ENCODE measurements at regions not wholly inside any gene's neighbourhood (a gene's known extent, or its start where the extent isn't known, plus 50 kb on each side); places are given as distances from the start of the nearest gene placed in this dataset.

DNA sequence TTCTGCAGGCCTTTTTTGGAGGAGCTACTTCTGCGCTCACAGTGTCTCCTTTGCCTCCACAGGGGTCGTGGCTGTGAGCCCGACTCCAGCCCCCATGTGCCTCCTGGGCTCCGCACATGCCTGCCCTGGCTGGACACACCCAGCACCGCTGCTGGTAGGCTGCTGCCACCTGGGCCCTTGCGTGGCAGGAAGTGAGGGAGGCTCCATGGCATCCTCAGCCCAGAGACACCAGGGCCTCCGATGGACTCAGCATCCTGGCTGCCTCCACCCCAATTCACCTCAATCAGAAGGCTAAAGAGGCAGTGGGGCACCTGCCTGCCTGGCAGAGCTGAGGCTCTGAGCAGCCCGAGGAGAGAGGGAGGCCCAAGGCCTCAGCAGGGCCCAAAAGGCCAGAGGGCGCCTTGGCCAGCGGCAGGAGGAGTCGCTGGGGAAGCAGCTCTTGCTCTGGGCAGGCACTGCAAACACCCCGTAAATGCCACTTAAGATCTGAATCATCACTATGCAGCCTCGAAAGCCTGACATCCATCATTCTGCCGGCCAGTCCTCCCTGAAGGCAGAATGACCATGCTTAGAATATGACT lies 68.3 kb upstream of the OTOS start:
- in situ Hi-C loops (cut with MboI; ENCODE audit: low sequenced_read_pairs), result no loop called here
- no peak for DNase-seq
- Histone ChIP-seq H3K9ac (ENCODE audit: low read depth, low read length) (no peak overlapping the region), H2AFZ (replicated peaks; ENCODE audit: low read length, poor library complexity) (no peak overlapping the region), H2BK20ac (ENCODE audit: low read depth, low read length) (no peak overlapping the region), H3K9me1 (ENCODE audit: insufficient read depth, low read length) (no peaks in the 10 kb centered on the region), H3K27ac (ENCODE audit: insufficient read depth, low read length) (no peak overlapping the region), H2AK9ac (replicated peaks; ENCODE audit: low read depth, low read length, poor library complexity) (no peak overlapping the region), H4K5ac (ENCODE audit: low read depth, low read length) (no peak overlapping the region), H3K4me1 (ENCODE audit: control insufficient read depth, insufficient read depth, low read length) (peaks cover 6% of the 10 kb centered on the region), H4K8ac (ENCODE audit: low read depth in 2 of 2, low read length in 2 of 2) (no peak overlapping the region), H3K18ac (ENCODE audit: low read depth, low read length) (no peak overlapping the region), H3K4me3 (ENCODE audit: insufficient read depth, low read depth, low read length) (no peak overlapping the region), H3K9me3 (ENCODE audit: control insufficient read depth, insufficient read depth, low read length) (peaks cover 2% of the 10 kb centered on the region; the same call in 1 of the 2 replicates), H3K4ac (ENCODE audit: low read depth, low read length) (no peak overlapping the region), H3K79me1 (ENCODE audit: low read depth in 1 of 2, low read length in 2 of 2) (no peaks in the 10 kb centered on the region), H4K91ac (ENCODE audit: insufficient read depth, low read depth, low read length) (no peak overlapping the region), H4K20me1 (ENCODE audit: insufficient read depth, low read length) (no peaks in the 10 kb centered on the region), H3K56ac (ENCODE audit: extremely low read depth, insufficient read depth, low read length) (no peak overlapping the region), H3K36me3 (ENCODE audit: control insufficient read depth, insufficient read depth, low read length) (no peaks in the 10 kb centered on the region), H2BK15ac (ENCODE audit: low read depth, low read length) (no peak overlapping the region), H2BK120ac (ENCODE audit: low read depth, low read length) (no peak overlapping the region), H3K4me2 (ENCODE audit: low read depth, low read length) (no peak overlapping the region), H3K23ac (ENCODE audit: low read depth, low read length) (no peak overlapping the region), H3K27me3 (ENCODE audit: control insufficient read depth, insufficient read depth, low read length) (peaks cover 16% of the 10 kb centered on the region; the same call in 1 of the 2 replicates), H2AK5ac (ENCODE audit: low read depth, low read length) (no peak overlapping the region), H2BK5ac (ENCODE audit: low read depth, low read length, poor library complexity, severe bottlenecking) (no peak overlapping the region), H3K14ac (replicated peaks; ENCODE audit: low read depth, low read length) (no peak overlapping the region)
- ChIA-PET POLR2A (ENCODE audit: unreplicated experiment) (no interaction called here), CTCF (no interaction called here)
- TF ChIP-seq RCOR1 (IDR thresholded peaks at IDR 0.05; ENCODE audit: insufficient replicate concordance, low read length) (no peak), CEBPB (IDR thresholded peaks at IDR 0.05; ENCODE audit: low read depth, low read length) (no peak), MXI1 (IDR thresholded peaks at IDR 0.05; ENCODE audit: borderline replicate concordance, low read depth, low read length) (no peak), CHD1 (IDR thresholded peaks at IDR 0.05; ENCODE audit: low read depth, low read length) (no peak), RFX5 (IDR thresholded peaks at IDR 0.05; ENCODE audit: low read depth, low read length) (no peak), MAFK (IDR thresholded peaks at IDR 0.05; ENCODE audit: low read depth, low read length) (no peak), FOS (IDR thresholded peaks at IDR 0.05; ENCODE audit: low read depth, low read length) (no peak), SMC3 (IDR thresholded peaks at IDR 0.05; ENCODE audit: low read depth, low read length) (no peak)
- BruUV-seq (replicated peaks), result no TSS peak
- WGBS, 2 experiments (ENCODE audit: extremely low coverage in 2 of 2, insufficient read length in 1 of 2), result 66% methylated on average over 8 of the region's 14 CpGs; no CpG with 5 or more reads in 1 of the 2 experiments
- ATAC-seq (ENCODE audit: low read depth), result no peak
- dilution Hi-C loops (cut with HindIII; ENCODE audit: low sequenced_read_pairs, unreplicated experiment), result no loop called here
- intact Hi-C loops (cut with micrococcal nuclease), result no loop called here

Measured in IMR-90 (cell line).